DOHH2 (cell line): ENCODE measurements at regions not wholly inside any gene's neighbourhood (a gene's known extent, or its start where the extent isn't known, plus 50 kb on each side); places are given as distances from the start of the nearest gene placed in this dataset.

ENCODE experiments used
- H3F3A ChIP-seq: fragments of 200-600 bp; sonication (generic), shearing (Covaris generic); 2 replicates; pipeline ENCODE4 v1.6.0; 2016; ENCODE audit warnings: antibody characterized with exemption, mild to moderate bottlenecking; ENCODE audit not compliant: control insufficient read depth, insufficient read depth
- H3K27ac ChIP-seq: fragments of 200-600 bp; sonication (generic); 2 replicates; pipeline ENCODE4 v1.5.1; 2014; ENCODE audit warnings: low read depth, mild to moderate bottlenecking, low read length, moderate library complexity
- H3K27me3 ChIP-seq: fragments of 200-600 bp; sonication (generic); 2 replicates; pipeline ENCODE4 v1.6.1; 2014; ENCODE audit warnings: mild to moderate bottlenecking, low read length, mixed read lengths; ENCODE audit not compliant: control insufficient read depth
- H3K36me3 ChIP-seq: fragments of 200-600 bp; sonication (generic); 2 replicates; pipeline ENCODE4 v1.6.1; 2014; ENCODE audit warnings: mild to moderate bottlenecking, low read length, moderate library complexity, mixed read lengths; ENCODE audit not compliant: control insufficient read depth
- H3K4me1 ChIP-seq: fragments of 200-600 bp; sonication (generic); 2 replicates; pipeline ENCODE4 v1.6.1; 2014; ENCODE audit warnings: mild to moderate bottlenecking, low read length, mixed read lengths; ENCODE audit not compliant: control insufficient read depth
- H3K4me2 ChIP-seq: fragments of 200-600 bp; sonication (generic); 2 replicates; pipeline ENCODE4 v1.6.0; 2014; ENCODE audit warnings: mild to moderate bottlenecking, low read length, moderate library complexity
- H3K4me3 ChIP-seq: fragments of 200-600 bp; sonication (generic); 2 replicates; pipeline ENCODE4 v1.5.1; 2014; ENCODE audit warnings: mild to moderate bottlenecking, low read length, mixed read lengths
- H3K79me2 ChIP-seq: fragments of 200-600 bp; sonication (generic); 2 replicates; pipeline ENCODE4 v1.6.1; 2014; ENCODE audit warnings: mild to moderate bottlenecking, low read length, mixed read lengths; ENCODE audit not compliant: control insufficient read depth
- H3K9me2 ChIP-seq: fragments of 200-600 bp; sonication (generic); replicated peaks from 2 replicates; pipeline ENCODE4 v1.6.1; 2014; ENCODE audit warnings: mild to moderate bottlenecking, low read length, mixed read lengths; ENCODE audit not compliant: control insufficient read depth
- H3K9me3 ChIP-seq: fragments of 200-600 bp; sonication (generic); 2 replicates; pipeline ENCODE4 v1.6.1; 2014; ENCODE audit warnings: antibody characterized with exemption, low read length, mixed read lengths; ENCODE audit not compliant: control insufficient read depth, insufficient read depth
- H4K20me1 ChIP-seq: fragments of 200-600 bp; sonication (generic); 2 replicates; pipeline ENCODE4 v1.6.0; 2014; ENCODE audit warnings: low read depth, mild to moderate bottlenecking, antibody characterized with exemption, low read length, moderate library complexity; ENCODE audit not compliant: control insufficient read depth, insufficient read depth
- CTCF ChIP-seq: fragments of 200-600 bp; sonication (generic); IDR thresholded peaks from one replicate; pipeline ENCODE4 v1.5.1; 2014; ENCODE audit warnings: antibody characterized with exemption, mild to moderate bottlenecking, low read depth, low read length; ENCODE audit not compliant: poor library complexity, severe bottlenecking
- EZH2phosphoT487 ChIP-seq: fragments of 200-600 bp; sonication (generic); IDR thresholded peaks from 2 replicates; pipeline ENCODE4 v1.6.1; 2017; ENCODE audit warnings: borderline replicate concordance, mild to moderate bottlenecking, antibody characterized with exemption, low read length, moderate library complexity, mixed read lengths

- TF ChIP-seq EZH2phosphoT487 = no peak
- TF ChIP-seq CTCF = no peak
- Histone ChIP-seq H3F3A (no peaks in the 10 kb centered on the region), H3K27me3 (no peaks in the 10 kb centered on the region), H3K9me3 (no peaks in the 10 kb centered on the region), H3K27ac (no peak overlapping the region), H3K36me3 (no peaks in the 10 kb centered on the region), H3K4me3 (no peak overlapping the region), H3K9me2 (no peaks in the 10 kb centered on the region), H3K4me2 (no peak overlapping the region), H4K20me1 (no peaks in the 10 kb centered on the region), H3K79me2 (no peaks in the 10 kb centered on the region), H3K4me1 (no peaks in the 10 kb centered on the region)
Observed at GRCh38 chr10:65312876-65313275, 1613.0 kb upstream of the LRRTM3 start.

- H3K27me3 ChIP-seq = no peaks in the 10 kb centered on the region
- TF ChIP-seq EZH2phosphoT487 = no peak
- no peak for TF ChIP-seq CTCF
- H3K4me2 ChIP-seq = no peak overlapping the region
- no peaks in the 10 kb centered on the region for H4K20me1 ChIP-seq
- no peaks in the 10 kb centered on the region for H3F3A ChIP-seq
- H3K9me2 ChIP-seq = no peaks in the 10 kb centered on the region
- H3K36me3 ChIP-seq = no peaks in the 10 kb centered on the region
- no peaks in the 10 kb centered on the region for H3K4me1 ChIP-seq
- no peaks in the 10 kb centered on the region for H3K79me2 ChIP-seq
- H3K27ac ChIP-seq = no peak overlapping the region
- H3K9me3 ChIP-seq = no peaks in the 10 kb centered on the region
- no peak overlapping the region for H3K4me3 ChIP-seq
Observed at GRCh38 chr10:65313406-65313805, 1612.4 kb upstream of the LRRTM3 start.

GRCh38 chr10:65314253-65314652 lies 1611.6 kb upstream of the LRRTM3 start:
- no peak overlapping the region for H3K4me3 ChIP-seq
- no peaks in the 10 kb centered on the region for H3K4me1 ChIP-seq
- no peak for TF ChIP-seq CTCF
- TF ChIP-seq EZH2phosphoT487 = no peak
- no peaks in the 10 kb centered on the region for H3K9me2 ChIP-seq
- no peak overlapping the region for H3K27ac ChIP-seq
- H3K4me2 ChIP-seq = no peak overlapping the region
- no peaks in the 10 kb centered on the region for H3K27me3 ChIP-seq
- no peaks in the 10 kb centered on the region for H3K79me2 ChIP-seq
- H4K20me1 ChIP-seq = no peaks in the 10 kb centered on the region
- H3K36me3 ChIP-seq = no peaks in the 10 kb centered on the region
- no peaks in the 10 kb centered on the region for H3F3A ChIP-seq
- H3K9me3 ChIP-seq = no peaks in the 10 kb centered on the region

- Histone ChIP-seq H3F3A (no peaks in the 10 kb centered on the region), H3K79me2 (no peaks in the 10 kb centered on the region), H3K9me3 (no peaks in the 10 kb centered on the region), H4K20me1 (no peaks in the 10 kb centered on the region), H3K27me3 (no peaks in the 10 kb centered on the region), H3K9me2 (no peaks in the 10 kb centered on the region), H3K4me3 (no peak overlapping the region), H3K4me1 (no peaks in the 10 kb centered on the region), H3K36me3 (no peaks in the 10 kb centered on the region), H3K4me2 (no peak overlapping the region), H3K27ac (no peak overlapping the region)
- TF ChIP-seq CTCF (no peak), EZH2phosphoT487 (no peak)
Observed at GRCh38 chr10:65319493-65319892, 1606.3 kb upstream of the LRRTM3 start.
